HepG2 (cell line): ENCODE measurements at regions not wholly inside any gene's neighbourhood (a gene's known extent, or its start where the extent isn't known, plus 50 kb on each side); places are given as distances from the start of the nearest gene placed in this dataset.
A peak's percentile ranks its signal among the peaks of the same experiment; 100 is the strongest.

ENCODE experiments used
- ATF2 ChIP-seq: sonication (generic); formaldehyde crosslinking; IDR thresholded peaks from 2 replicates; pipeline ENCODE4 v1.4.0; 2020; ENCODE audit warnings: missing genetic modification reagents
- CCDC6 ChIP-seq: sonication (generic); formaldehyde crosslinking; IDR thresholded peaks from 2 replicates; pipeline ENCODE4 v1.8.1; 2022; ENCODE audit warnings: mild to moderate bottlenecking, missing genetic modification reagents, moderate library complexity
- DPF2 ChIP-seq: sonication (generic); formaldehyde crosslinking; IDR thresholded peaks from 2 replicates; pipeline ENCODE4 v1.4.0; 2020; ENCODE audit warnings: mild to moderate bottlenecking, low read depth, missing genetic modification reagents, borderline replicate concordance
- HMGXB4 ChIP-seq, 2 experiments: sonication (generic) in 1 of 2; formaldehyde crosslinking in 1 of 2; IDR thresholded peaks; 2 replicates each; pipeline versions ENCODE4 v1.4.0 to v1.6.1; 2018 to 2020; ENCODE audit warnings: missing genetic modification reagents in 2 of 2, borderline replicate concordance in 1 of 2, low read depth in 1 of 2, mild to moderate bottlenecking in 1 of 2, missing biosample characterization in 1 of 2
- JUNB ChIP-seq: sonication (generic); formaldehyde crosslinking; IDR thresholded peaks from 2 replicates; pipeline ENCODE4 v1.8.0; 2022; ENCODE audit warnings: missing genetic modification reagents, mild to moderate bottlenecking, borderline replicate concordance
- NFATC3 ChIP-seq: sonication (generic); formaldehyde crosslinking; IDR thresholded peaks from 2 replicates; pipeline ENCODE4 v1.5.1; 2020; ENCODE audit warnings: mild to moderate bottlenecking, missing genetic modification reagents
- RFX5 ChIP-seq: IDR thresholded peaks from 2 replicates; pipeline ENCODE4 v1.6.1; 2011; ENCODE audit warnings: low read depth, low read length, improper control_type of control experiment
- SKI ChIP-seq: fragments of 450-650 bp; IDR thresholded peaks from one replicate; pipeline ENCODE4 v1.6.1; 2018; ENCODE audit warnings: mild to moderate bottlenecking; ENCODE audit not compliant: partially characterized antibody
- SKIL ChIP-seq: sonication (generic); formaldehyde crosslinking; IDR thresholded peaks from 2 replicates; pipeline ENCODE4 v1.8.0; 2022; ENCODE audit warnings: missing genetic modification reagents, mild to moderate bottlenecking, moderate library complexity, borderline replicate concordance
- SOX5 ChIP-seq: IDR thresholded peaks from 2 replicates; pipeline ENCODE4 v1.6.1; 2016; ENCODE audit warnings: borderline replicate concordance
- TMF1 ChIP-seq: sonication (generic); formaldehyde crosslinking; IDR thresholded peaks from 2 replicates; pipeline ENCODE4 v1.8.1; 2022; ENCODE audit warnings: low read depth, missing genetic modification reagents
- TOE1 ChIP-seq: sonication (generic); formaldehyde crosslinking; IDR thresholded peaks from 2 replicates; pipeline ENCODE4 v1.4.0; 2020; ENCODE audit warnings: mild to moderate bottlenecking, missing genetic modification reagents
- ZKSCAN1 ChIP-seq: fragments of 150-350 bp; IDR thresholded peaks from 2 replicates; pipeline ENCODE4 v1.6.1; 2014; ENCODE audit warnings: low read length
- ZNF496 ChIP-seq: sonication (generic); formaldehyde crosslinking; IDR thresholded peaks from 2 replicates; pipeline ENCODE4 v1.8.1; 2023; ENCODE audit warnings: mild to moderate bottlenecking, moderate library complexity, missing genetic modification reagents; ENCODE audit not compliant: insufficient replicate concordance
- ZNF501 ChIP-seq: sonication (generic); formaldehyde crosslinking; IDR thresholded peaks from 2 replicates; pipeline ENCODE4 v1.5.1; 2020; ENCODE audit warnings: mild to moderate bottlenecking, moderate library complexity, missing genetic modification reagents
- ZNF512 ChIP-seq: sonication (generic); formaldehyde crosslinking; IDR thresholded peaks from 2 replicates; pipeline ENCODE4 v1.4.0; 2020; ENCODE audit warnings: mild to moderate bottlenecking, missing genetic modification reagents
- ZNF629 ChIP-seq: sonication (generic); formaldehyde crosslinking; conservative IDR thresholded peaks from 2 replicates; pipeline ENCODE4 v1.5.0; 2020; ENCODE audit warnings: missing genetic modification reagents
- ZNF652 ChIP-seq: IDR thresholded peaks from 2 replicates; pipeline ENCODE4 v1.6.1; 2016; ENCODE audit warnings: low read depth, borderline replicate concordance
- ZNF75D ChIP-seq: sonication (generic); formaldehyde crosslinking; IDR thresholded peaks from 2 replicates; pipeline ENCODE4 v1.8.1; 2023; ENCODE audit warnings: missing genetic modification reagents, mild to moderate bottlenecking, borderline replicate concordance
- ZNF782 ChIP-seq: sonication (generic); formaldehyde crosslinking; IDR thresholded peaks from 2 replicates; pipeline ENCODE4 v1.4.0; 2020; ENCODE audit warnings: missing genetic modification reagents, mild to moderate bottlenecking, borderline replicate concordance
- ZUFSP ChIP-seq: sonication (generic); formaldehyde crosslinking; IDR thresholded peaks from 2 replicates; pipeline ENCODE4 v1.9.0; 2021; ENCODE audit warnings: missing genetic modification reagents, mild to moderate bottlenecking, borderline replicate concordance

- TF ChIP-seq ZNF512 (CRISPR knock-in tag) (no peak), NFATC3 (CRISPR knock-in tag) (no peak), DPF2 (no peak), SOX5 (CRISPR knock-in tag) (no peak), ZNF501 (no peak), ZNF496 (CRISPR knock-in tag) (no peak), SKIL (no peak), ZNF75D (CRISPR knock-in tag) (no peak), TMF1 (CRISPR knock-in tag) (no peak), ATF2 (no peak), JUNB (CRISPR knock-in tag) (no peak), CCDC6 (0 out of 2 replicates have a peak, but pooled peaks have one; percentile 12), ZUFSP (CRISPR knock-in tag) (no peak), ZNF652 (peak; percentile 87), RFX5 (no peak), ZNF629 (no peak), SKI (no peak), HMGXB4 (CRISPR knock-in tag; IDR thresholded peaks at IDR 0.05; ENCODE audit: borderline replicate concordance in 1 of 2, low read depth in 1 of 2) (no peak), ZKSCAN1 (no peak), ZNF782 (CRISPR knock-in tag) (no peak), TOE1 (CRISPR knock-in tag) (no peak)
These were observed 58.9 kb downstream of the DHRS2 start (continued) for GRCh38 chr14:23694949-23695663.
